GM13977 (cell line): ENCODE measurements at regions not wholly inside any gene's neighbourhood (a gene's known extent, or its start where the extent isn't known, plus 50 kb on each side); places are given as distances from the start of the nearest gene placed in this dataset.

Experiments used
- DNase-seq: peaks from one replicate; pipeline ENCODE4 v3.0.0; 2012; ENCODE audit warnings: low spot score
- in situ Hi-C: fragments of 300-500 bp; cut with MboI; formaldehyde crosslinking; loops from one replicate; pipeline ENCODE4 v1.12.0; 2022; ENCODE audit warnings: low sequenced_read_pairs, low pct_unique_long_range_greater_than_20kb, mixed read lengths, inconsistent platforms; ENCODE audit not compliant: unreplicated experiment
- TF ChIP-seq, protein P1 (sequence below): IDR thresholded peaks from 2 replicates; pipeline ENCODE4 v1.5.1; 2012; ENCODE audit warnings: mild to moderate bottlenecking, control low read depth; ENCODE audit not compliant: insufficient read depth; ENCODE audit errors: extremely low read depth, missing control alignments

DNA sequence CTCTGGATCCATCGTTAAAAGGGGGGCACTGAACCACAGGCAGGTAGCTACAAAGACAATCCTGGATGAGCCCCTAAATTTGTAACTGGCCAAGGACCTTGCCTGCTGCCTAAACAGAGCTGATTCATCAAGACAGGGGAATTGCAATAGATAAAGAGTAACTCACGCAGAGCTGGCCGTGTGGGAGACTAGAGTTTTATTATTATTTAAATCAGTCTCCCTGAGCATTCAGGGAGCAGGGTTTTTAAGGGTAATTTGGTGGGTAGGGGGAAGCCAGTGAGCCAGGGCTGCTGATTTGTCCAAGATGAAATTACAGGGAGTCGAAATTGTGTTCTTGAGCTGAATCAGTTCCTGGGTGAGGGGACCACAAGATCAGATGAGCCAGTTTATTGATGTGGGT is 885.1 kb upstream of the CADM2 start:
- in situ Hi-C loops: no loop called here
- TF ChIP-seq, protein P1, sequence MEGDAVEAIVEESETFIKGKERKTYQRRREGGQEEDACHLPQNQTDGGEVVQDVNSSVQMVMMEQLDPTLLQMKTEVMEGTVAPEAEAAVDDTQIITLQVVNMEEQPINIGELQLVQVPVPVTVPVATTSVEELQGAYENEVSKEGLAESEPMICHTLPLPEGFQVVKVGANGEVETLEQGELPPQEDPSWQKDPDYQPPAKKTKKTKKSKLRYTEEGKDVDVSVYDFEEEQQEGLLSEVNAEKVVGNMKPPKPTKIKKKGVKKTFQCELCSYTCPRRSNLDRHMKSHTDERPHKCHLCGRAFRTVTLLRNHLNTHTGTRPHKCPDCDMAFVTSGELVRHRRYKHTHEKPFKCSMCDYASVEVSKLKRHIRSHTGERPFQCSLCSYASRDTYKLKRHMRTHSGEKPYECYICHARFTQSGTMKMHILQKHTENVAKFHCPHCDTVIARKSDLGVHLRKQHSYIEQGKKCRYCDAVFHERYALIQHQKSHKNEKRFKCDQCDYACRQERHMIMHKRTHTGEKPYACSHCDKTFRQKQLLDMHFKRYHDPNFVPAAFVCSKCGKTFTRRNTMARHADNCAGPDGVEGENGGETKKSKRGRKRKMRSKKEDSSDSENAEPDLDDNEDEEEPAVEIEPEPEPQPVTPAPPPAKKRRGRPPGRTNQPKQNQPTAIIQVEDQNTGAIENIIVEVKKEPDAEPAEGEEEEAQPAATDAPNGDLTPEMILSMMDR: no peak
- DNase-seq: no peak

DNA sequence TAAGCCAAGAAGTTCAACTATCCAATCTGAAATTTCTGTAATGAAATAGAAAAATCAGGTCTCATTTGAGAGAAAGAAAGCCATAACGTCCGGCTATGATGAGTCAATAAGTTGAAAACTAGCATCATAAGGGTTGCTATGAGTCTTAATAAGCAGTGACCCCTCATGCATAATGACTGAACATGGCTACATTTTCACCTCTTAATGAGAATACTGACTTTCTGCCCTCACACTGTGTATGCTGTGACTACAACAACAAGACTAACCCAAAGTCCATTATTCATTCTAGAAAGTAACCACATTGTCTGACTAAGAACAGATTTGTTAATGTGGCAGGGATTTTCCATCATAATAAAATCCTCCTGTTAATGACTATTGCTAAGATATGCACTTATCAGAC is 884.0 kb upstream of the CADM2 start:
- TF ChIP-seq, protein P1: no peak
- in situ Hi-C loops: no loop called here
- DNase-seq: no peak

GRCh38 chr3:84077479-84077878 is 881.3 kb upstream of the CADM2 start:
- TF ChIP-seq, protein P1: peak; percentile 42
- in situ Hi-C loops: no loop called here
- no peak for DNase-seq

- in situ Hi-C loops: no loop called here
- DNase-seq: no peak
- TF ChIP-seq, protein P1: no peak
Observed at GRCh38 chr3:84082726-84083125, 876.1 kb upstream of the CADM2 start.

GRCh38 chr3:84092907-84093306 is 865.9 kb upstream of the CADM2 start:
- TF ChIP-seq, protein P1: no peak
- in situ Hi-C loops: no loop called here
- DNase-seq: no peak

- no peak for DNase-seq
- TF ChIP-seq, protein P1: no peak
- in situ Hi-C loops: no loop called here
Observed at GRCh38 chr3:84096188-84096587, 862.6 kb upstream of the CADM2 start.

GRCh38 chr3:84100861-84101260 is 857.9 kb upstream of the CADM2 start:
- TF ChIP-seq, protein P1: no peak
- in situ Hi-C loops: no loop called here
- DNase-seq: no peak
